ENCODE measurements at regions not wholly inside any gene's neighbourhood (a gene's known extent, or its start where the extent isn't known, plus 50 kb on each side); places are given as distances from the start of the nearest gene placed in this dataset.
"Not testable (repeated sequence)": the region's sequence is repeated elsewhere in the genome, so short reads cannot be mapped to it uniquely, and the experiment has no call there.

GRCh38 chr1:224559981-224560728 is 56.0 kb upstream of the CNIH3 start:
- ChIA-PET POLR2A (no interaction called here), SMC1A (ENCODE audit: uncharacterized antibody, unreplicated experiment) (no interaction called here), CTCF (interaction anchor here (1.7 kb wide), 1 partner anchor 362 kb away, joined by 3 read pairs; no protein-coding TSS in a partner anchor), RAD21 (ENCODE audit: unreplicated experiment) (no interaction called here)
- intact Hi-C loops (cut with micrococcal nuclease; ENCODE audit: unreplicated experiment) (no loop called here), in situ Hi-C loops (cut with MboI) (no loop called here)
- FAIRE-seq (no peak), DNase-seq (ENCODE audit: low read depth, low spot score) (no peak), ATAC-seq (no peak)
- Histone ChIP-seq H3K79me2 (ENCODE audit: control insufficient read depth, insufficient read depth, low read length) (no peaks in the 10 kb centered on the region), H2AFZ (ENCODE audit: control insufficient read depth, low read depth, low read length) (no peak overlapping the region), H3K36me3 (ENCODE audit: control insufficient read depth in 2 of 2, insufficient read depth in 2 of 2, low read length in 1 of 2) (no peaks in the 10 kb centered on the region), H3K4me2 (ENCODE audit: control insufficient read depth, insufficient read depth) (no peak overlapping the region), H4K20me1 (ENCODE audit: control insufficient read depth, insufficient read depth) (no peaks in the 10 kb centered on the region), H3K9me3 (replicated peaks; ENCODE audit: control insufficient read depth, insufficient read depth, low read length) (no peaks in the 10 kb centered on the region; the same call in 2 of the 3 replicates), H3K27me3 (replicated peaks in 1 of 2; ENCODE audit: control insufficient read depth in 2 of 2, insufficient read depth in 2 of 2, low read length in 1 of 2) (no peaks in the 10 kb centered on the region; a peak in 1 of 4 replicates), H3K27ac (ENCODE audit: control insufficient read depth, insufficient read depth) (no peak overlapping the region), H3K4me3 (no peak overlapping the region), H3K9ac (ENCODE audit: control insufficient read depth, insufficient read depth, low read length) (no peak overlapping the region), H3K4me1 (ENCODE audit: control insufficient read depth, insufficient read depth, low read length) (no peaks in the 10 kb centered on the region)
- 43% methylated on average over 5 of the region's 5 CpGs for WGBS (ENCODE audit: insufficient coverage, insufficient replicate concordance, low lambda C conversion rate, missing lambda C conversion rate)
- no TSS peak for BruUV-seq (replicated peaks)
- TF ChIP-seq CBX3 (IDR thresholded peaks at IDR 0.05; ENCODE audit: borderline replicate concordance, low read depth), result no peak

DNA sequence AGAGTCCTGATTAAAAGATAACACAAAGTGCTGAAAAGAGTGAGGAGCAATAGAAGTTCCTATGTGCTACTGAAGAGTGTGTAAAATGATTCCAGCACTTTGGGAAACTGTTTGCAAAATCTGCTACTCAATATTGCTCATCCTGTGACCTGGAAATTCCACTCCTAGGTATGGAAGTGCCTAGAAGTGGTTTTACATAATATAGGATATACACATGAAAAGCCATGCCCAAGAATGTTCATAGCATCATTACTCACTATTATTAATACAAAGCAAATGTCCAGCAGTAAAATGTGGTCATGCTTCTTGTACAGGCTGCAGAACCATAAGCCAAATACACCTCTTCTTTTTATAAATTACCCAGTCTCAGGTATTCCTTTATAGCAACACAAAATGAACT is 53.2 kb upstream of the CNIH3 start:
- DNase-seq (ENCODE audit: low read depth, low spot score); H4K20me1 ChIP-seq (ENCODE audit: control insufficient read depth, insufficient read depth); POLR2A ChIA-PET; H2AFZ ChIP-seq (ENCODE audit: control insufficient read depth, low read depth, low read length); BruUV-seq (replicated peaks); H3K79me2 ChIP-seq (ENCODE audit: control insufficient read depth, insufficient read depth, low read length); H3K4me1 ChIP-seq (ENCODE audit: control insufficient read depth, insufficient read depth, low read length); H3K27me3 ChIP-seq (replicated peaks in 1 of 2; ENCODE audit: control insufficient read depth in 2 of 2, insufficient read depth in 2 of 2, low read length in 1 of 2); ATAC-seq; H3K9me3 ChIP-seq (replicated peaks; ENCODE audit: control insufficient read depth, insufficient read depth, low read length); in situ Hi-C loops (cut with MboI); RAD21 ChIA-PET (ENCODE audit: unreplicated experiment); H3K4me3 ChIP-seq; FAIRE-seq; CTCF ChIA-PET; intact Hi-C loops (cut with micrococcal nuclease; ENCODE audit: unreplicated experiment); H3K36me3 ChIP-seq (ENCODE audit: control insufficient read depth in 2 of 2, insufficient read depth in 2 of 2, low read length in 1 of 2); H3K4me2 ChIP-seq (ENCODE audit: control insufficient read depth, insufficient read depth); H3K9ac ChIP-seq (ENCODE audit: control insufficient read depth, insufficient read depth, low read length); H3K27ac ChIP-seq (ENCODE audit: control insufficient read depth, insufficient read depth): not testable (repeated sequence)
- SMC1A ChIA-PET (ENCODE audit: uncharacterized antibody, unreplicated experiment), result interaction anchor here (1.0 to 1.1 kb wide), 2 partner anchors 23 to 288 kb away, joined by 3 read pairs; no protein-coding TSS in a partner anchor

All from GM12878 (cell line).